HEK293T (cell line): ENCODE measurements at regions not wholly inside any gene's neighbourhood (a gene's known extent, or its start where the extent isn't known, plus 50 kb on each side); places are given as distances from the start of the nearest gene placed in this dataset.

Experiments used
- ARNT ChIP-seq: fragments of 450-650 bp; IDR thresholded peaks from 2 replicates; pipeline ENCODE4 v1.6.1; 2017; ENCODE audit warnings: mild to moderate bottlenecking
- BHLHE40 ChIP-seq: fragments of 450-650 bp; IDR thresholded peaks from 2 replicates; pipeline ENCODE4 v1.6.1; 2016; ENCODE audit warnings: mild to moderate bottlenecking, moderate library complexity, borderline replicate concordance
- CTBP1 ChIP-seq: fragments of 450-650 bp; IDR thresholded peaks from 2 replicates; pipeline ENCODE4 v1.6.1; 2016; ENCODE audit warnings: borderline replicate concordance
- ELF4 ChIP-seq: fragments of 450-650 bp; IDR thresholded peaks from 2 replicates; pipeline ENCODE4 v1.6.1; 2017; ENCODE audit warnings: antibody characterized with exemption
- FOXA1 ChIP-seq: fragments of 450-650 bp; IDR thresholded peaks from 2 replicates; pipeline ENCODE4 v1.6.1; 2016; ENCODE audit warnings: mild to moderate bottlenecking
- FOXK2 ChIP-seq: fragments of 450-650 bp; IDR thresholded peaks from 2 replicates; pipeline ENCODE4 v1.6.1; 2016; ENCODE audit warnings: mild to moderate bottlenecking
- FOXM1 ChIP-seq: fragments of 450-650 bp; IDR thresholded peaks from 2 replicates; pipeline ENCODE4 v1.6.1; 2017; ENCODE audit warnings: mild to moderate bottlenecking, borderline replicate concordance
- HDGF ChIP-seq: fragments of 450-650 bp; IDR thresholded peaks from 2 replicates; pipeline ENCODE4 v1.6.1; 2017; ENCODE audit warnings: antibody characterized with exemption, borderline replicate concordance
- L3MBTL2 ChIP-seq: fragments of 450-650 bp; conservative IDR thresholded peaks from 2 replicates; pipeline ENCODE4 v1.6.1; 2016; ENCODE audit warnings: mild to moderate bottlenecking
- PKNOX1 ChIP-seq: fragments of 450-650 bp; IDR thresholded peaks from 2 replicates; pipeline ENCODE4 v1.6.1; 2016
- SP1 ChIP-seq: fragments of 450-650 bp; IDR thresholded peaks from 2 replicates; pipeline ENCODE4 v1.6.1; 2017
- SUZ12 ChIP-seq: fragments of 450-650 bp; IDR thresholded peaks from 2 replicates; pipeline ENCODE4 v1.6.1; 2016; ENCODE audit warnings: mild to moderate bottlenecking
- TARDBP ChIP-seq: fragments of 450-650 bp; IDR thresholded peaks from 2 replicates; pipeline ENCODE4 v1.6.1; 2016
- ZNF384 ChIP-seq: fragments of 450-650 bp; IDR thresholded peaks from 2 replicates; pipeline ENCODE4 v1.6.1; 2016

- TF ChIP-seq ELF4: no peak
- no peak for TF ChIP-seq BHLHE40
- TF ChIP-seq CTBP1: no peak
- TF ChIP-seq ZNF384: no peak
- no peak for TF ChIP-seq SUZ12
- no peak for TF ChIP-seq ARNT
- TF ChIP-seq HDGF: no peak
- no peak for TF ChIP-seq TARDBP
- no peak for TF ChIP-seq PKNOX1
- TF ChIP-seq FOXM1: no peak
- no peak for TF ChIP-seq FOXA1
- no peak for TF ChIP-seq FOXK2
- no peak for TF ChIP-seq SP1
- TF ChIP-seq L3MBTL2: no peak
Observed at GRCh38 chr9:72467766-72468738, 53.4 kb upstream of the TMC1 start.
